ENCODE measurements at regions not wholly inside any gene's neighbourhood (a gene's known extent, or its start where the extent isn't known, plus 50 kb on each side); places are given as distances from the start of the nearest gene placed in this dataset.

DNA sequence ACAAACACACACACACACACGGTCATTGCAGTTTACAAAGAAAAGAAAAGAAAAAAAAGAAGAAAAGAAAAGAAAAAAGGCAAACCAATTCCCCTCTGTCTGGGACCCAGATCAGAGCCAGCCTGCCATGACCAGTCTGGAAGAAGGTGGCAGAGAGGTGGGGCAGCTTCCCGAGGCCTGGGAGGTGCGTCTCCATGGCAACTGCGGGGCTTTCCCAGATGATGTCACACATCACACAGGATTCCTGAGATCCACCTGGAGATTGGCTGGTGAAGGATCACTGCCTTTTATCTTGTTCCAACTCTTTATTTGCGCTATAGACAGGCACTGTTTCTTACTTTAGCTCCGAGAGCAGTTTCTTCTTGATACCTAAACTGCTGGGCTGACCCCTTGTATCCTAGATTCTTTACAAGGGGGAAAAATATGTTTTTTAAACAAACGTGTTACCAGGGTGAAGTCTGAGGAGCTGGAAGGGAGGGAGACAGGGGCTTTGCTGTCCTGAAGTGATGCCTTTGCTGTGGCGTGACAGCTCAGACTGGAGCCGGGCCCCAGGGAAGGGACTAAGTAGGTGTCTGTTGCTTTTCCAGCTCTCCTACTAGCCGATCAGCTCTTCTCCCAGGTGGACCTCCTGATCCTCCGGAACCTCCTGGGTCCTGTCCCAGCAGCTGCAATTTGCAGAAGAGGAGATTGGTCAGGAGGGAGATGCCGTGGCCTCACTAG lies 298.5 kb downstream of the KLF6 start:
- H3K79me2 ChIP-seq (ENCODE audit: low read length), result no peaks in the 10 kb centered on the region
- CTCF ChIA-PET, result no interaction called here
- no peaks in the 10 kb centered on the region for H3K9me2 ChIP-seq (replicated peaks; ENCODE audit: low read length)
- no TSS peak for BruUV-seq (replicated peaks)
- H3K9me3 ChIP-seq (ENCODE audit: low read length), result no peaks in the 10 kb centered on the region
- H3K27me3 ChIP-seq (ENCODE audit: low read length), result no peaks in the 10 kb centered on the region
- peak overlapping the region; percentile 48; the same call in 1 of the 2 replicates for H2AFZ ChIP-seq (ENCODE audit: low read length)
- H3K9ac ChIP-seq (ENCODE audit: low read length), result peak overlapping the region; percentile 15; the same call in 1 of the 2 replicates
- H3K27ac ChIP-seq (ENCODE audit: low read length), result peak overlapping the region; percentile 50
- DNase-seq (peak; percentile 86), ATAC-seq (peak; percentile 83)
- H3K4me2 ChIP-seq (ENCODE audit: low read length), result peak overlapping the region; percentile 68
- peaks cover 28% of the 10 kb centered on the region for H3K4me1 ChIP-seq (ENCODE audit: insufficient read depth, low read length)
- H3K36me3 ChIP-seq (ENCODE audit: low read depth, low read length), result no peaks in the 10 kb centered on the region
- no peak overlapping the region for H3K4me3 ChIP-seq (ENCODE audit: low read length)
- no peak for TF ChIP-seq EZH2 (IDR thresholded peaks at IDR 0.05; ENCODE audit: low read length, unreplicated experiment)
- intact Hi-C loops (cut with micrococcal nuclease), result no loop called here
- POLR2A ChIA-PET (ENCODE audit: unreplicated experiment), result interaction anchor here (0.6 kb wide), 1 partner anchor 19 kb away, joined by 3 read pairs; no protein-coding TSS in a partner anchor
- H3F3A ChIP-seq (ENCODE audit: low read length, unreplicated experiment), result no peaks in the 10 kb centered on the region
- no peaks in the 10 kb centered on the region for H4K20me1 ChIP-seq (ENCODE audit: low read length)

DNA sequence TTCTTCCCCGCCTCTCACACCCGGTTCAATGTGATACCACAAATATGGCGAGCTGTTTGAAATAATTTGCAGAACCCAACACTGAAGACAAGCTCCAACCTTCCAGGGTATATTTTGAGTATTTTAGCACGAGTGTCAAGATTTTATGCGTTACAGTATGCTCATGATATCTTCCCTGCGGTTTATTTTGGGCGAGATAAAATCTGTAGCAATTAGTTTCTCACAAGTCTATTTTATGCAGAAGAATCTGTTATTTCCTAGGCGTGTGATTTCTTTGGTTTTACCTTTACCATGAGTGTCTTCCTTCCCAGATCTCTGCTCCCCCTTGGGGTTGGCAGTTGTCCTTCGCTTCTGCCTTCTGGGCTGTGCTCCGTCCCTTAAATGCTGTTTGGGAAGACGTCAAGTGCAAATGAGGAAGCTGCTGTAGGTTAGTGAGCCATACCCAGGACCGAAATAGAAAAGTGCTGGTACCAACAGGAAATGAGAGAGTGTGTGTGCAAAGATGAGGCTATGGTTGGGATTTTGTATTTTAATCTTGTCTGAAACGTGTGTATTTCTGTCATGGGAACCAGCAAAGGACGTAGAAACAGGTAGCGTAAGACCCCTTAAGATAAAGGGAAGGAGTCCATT lies 299.8 kb downstream of the KLF6 start:
- H4K20me1 ChIP-seq (ENCODE audit: low read length), result no peaks in the 10 kb centered on the region
- H2AFZ ChIP-seq (ENCODE audit: low read length), result no peak overlapping the region
- H3K36me3 ChIP-seq (ENCODE audit: low read depth, low read length), result no peaks in the 10 kb centered on the region
- H3K9ac ChIP-seq (ENCODE audit: low read length), result no peak overlapping the region
- no peaks in the 10 kb centered on the region for H3K27me3 ChIP-seq (ENCODE audit: low read length)
- peaks cover 28% of the 10 kb centered on the region for H3K4me1 ChIP-seq (ENCODE audit: insufficient read depth, low read length)
- intact Hi-C loops (cut with micrococcal nuclease), result no loop called here
- H3K9me3 ChIP-seq (ENCODE audit: low read length), result no peaks in the 10 kb centered on the region
- TF ChIP-seq EZH2phosphoT487 (IDR thresholded peaks at IDR 0.05; ENCODE audit: borderline replicate concordance, low read length), result no peak
- DNase-seq, result no peak
- no peak overlapping the region for H3K4me2 ChIP-seq (ENCODE audit: low read length)
- H3K9me2 ChIP-seq (replicated peaks; ENCODE audit: low read length), result no peaks in the 10 kb centered on the region
- POLR2A ChIA-PET (ENCODE audit: unreplicated experiment), result no interaction called here
- H3F3A ChIP-seq (ENCODE audit: low read length, unreplicated experiment), result no peaks in the 10 kb centered on the region
- no peak overlapping the region for H3K4me3 ChIP-seq (ENCODE audit: low read length)
- ATAC-seq, result no peak
- H3K79me2 ChIP-seq (ENCODE audit: low read length), result no peaks in the 10 kb centered on the region
- BruUV-seq (replicated peaks), result no TSS peak
- no peak overlapping the region for H3K27ac ChIP-seq (ENCODE audit: low read length)
- CTCF ChIA-PET, result no interaction called here

DNA sequence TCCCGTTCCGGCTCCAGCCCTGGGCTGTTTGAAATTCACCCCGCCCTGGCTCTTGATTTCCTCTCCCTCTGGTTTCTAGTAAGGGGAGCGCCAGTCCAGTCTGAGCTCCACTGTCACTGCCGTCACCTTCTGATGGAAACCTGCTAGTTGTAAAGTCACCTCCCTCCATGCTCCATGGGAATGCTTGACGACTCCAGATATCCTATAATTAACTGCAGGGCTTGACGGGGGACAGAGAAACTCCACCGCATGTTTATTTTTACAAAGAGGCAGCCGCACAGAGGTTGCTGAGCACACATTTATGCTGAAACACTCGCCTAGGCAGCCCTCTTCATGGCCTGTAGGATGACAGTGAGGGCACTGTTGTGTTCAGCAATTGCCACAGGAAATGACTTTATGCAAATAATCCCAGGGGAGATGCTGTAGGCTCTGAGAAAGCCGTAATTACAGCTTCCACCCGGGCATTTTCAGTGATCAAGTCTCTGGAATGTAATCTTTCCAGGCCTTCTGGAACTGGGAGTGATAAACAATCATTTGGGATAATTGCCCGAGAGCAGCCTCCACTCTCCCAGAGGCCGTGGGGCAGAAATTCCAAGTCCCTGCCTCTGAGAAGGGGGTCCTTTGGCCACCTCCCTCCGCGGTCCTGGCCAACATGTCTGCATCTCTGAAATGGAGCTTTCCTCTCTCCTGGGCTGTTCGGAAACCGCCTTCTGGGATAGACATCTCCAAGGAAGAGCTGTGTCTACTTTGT lies 300.5 kb downstream of the KLF6 start:
- TF ChIP-seq EZH2 (IDR thresholded peaks at IDR 0.05; ENCODE audit: low read length, unreplicated experiment) (no peak), EZH2phosphoT487 (IDR thresholded peaks at IDR 0.05; ENCODE audit: borderline replicate concordance, low read length) (no peak)
- TF ChIP-seq, protein P1, sequence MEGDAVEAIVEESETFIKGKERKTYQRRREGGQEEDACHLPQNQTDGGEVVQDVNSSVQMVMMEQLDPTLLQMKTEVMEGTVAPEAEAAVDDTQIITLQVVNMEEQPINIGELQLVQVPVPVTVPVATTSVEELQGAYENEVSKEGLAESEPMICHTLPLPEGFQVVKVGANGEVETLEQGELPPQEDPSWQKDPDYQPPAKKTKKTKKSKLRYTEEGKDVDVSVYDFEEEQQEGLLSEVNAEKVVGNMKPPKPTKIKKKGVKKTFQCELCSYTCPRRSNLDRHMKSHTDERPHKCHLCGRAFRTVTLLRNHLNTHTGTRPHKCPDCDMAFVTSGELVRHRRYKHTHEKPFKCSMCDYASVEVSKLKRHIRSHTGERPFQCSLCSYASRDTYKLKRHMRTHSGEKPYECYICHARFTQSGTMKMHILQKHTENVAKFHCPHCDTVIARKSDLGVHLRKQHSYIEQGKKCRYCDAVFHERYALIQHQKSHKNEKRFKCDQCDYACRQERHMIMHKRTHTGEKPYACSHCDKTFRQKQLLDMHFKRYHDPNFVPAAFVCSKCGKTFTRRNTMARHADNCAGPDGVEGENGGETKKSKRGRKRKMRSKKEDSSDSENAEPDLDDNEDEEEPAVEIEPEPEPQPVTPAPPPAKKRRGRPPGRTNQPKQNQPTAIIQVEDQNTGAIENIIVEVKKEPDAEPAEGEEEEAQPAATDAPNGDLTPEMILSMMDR (conservative IDR thresholded peaks at IDR 0.05; ENCODE audit: low read depth, low read length), result no peak
- H4K20me1 ChIP-seq (ENCODE audit: low read length), result no peaks in the 10 kb centered on the region
- H3K9ac ChIP-seq (ENCODE audit: low read length), result no peak overlapping the region

More for the DNA sequence above, 300.5 kb downstream of the KLF6 start:
- Histone ChIP-seq H3K4me2 (ENCODE audit: low read length) (no peak overlapping the region), H3K27me3 (ENCODE audit: low read length) (no peaks in the 10 kb centered on the region), H3F3A (ENCODE audit: low read length, unreplicated experiment) (no peaks in the 10 kb centered on the region), H2AFZ (ENCODE audit: low read length) (no peak overlapping the region), H3K9me3 (ENCODE audit: low read length) (no peaks in the 10 kb centered on the region), H3K9me2 (replicated peaks; ENCODE audit: low read length) (no peaks in the 10 kb centered on the region), H3K36me3 (ENCODE audit: low read depth, low read length) (no peaks in the 10 kb centered on the region), H3K79me2 (ENCODE audit: low read length) (no peaks in the 10 kb centered on the region), H3K4me3 (ENCODE audit: low read length) (no peak overlapping the region), H3K4me1 (ENCODE audit: insufficient read depth, low read length) (peaks cover 28% of the 10 kb centered on the region), H3K27ac (ENCODE audit: low read length) (no peak overlapping the region)
- intact Hi-C loops (cut with micrococcal nuclease), result no loop called here
- DNase-seq (no peak), ATAC-seq (no peak)
- no TSS peak for BruUV-seq (replicated peaks)
- CTCF ChIA-PET, result no interaction called here
- POLR2A ChIA-PET (ENCODE audit: unreplicated experiment), result no interaction called here

Measured in PC-3 (cell line).